T47D (cell line): ENCODE measurements at regions not wholly inside any gene's neighbourhood (a gene's known extent, or its start where the extent isn't known, plus 50 kb on each side); places are given as distances from the start of the nearest gene placed in this dataset.

ENCODE experiments used
- DNase-seq, 2 experiments: peaks; one replicate each; pipeline versions ENCODE4 v3.0.0 to v3.0.0-alpha.2; 2011 to 2012; ENCODE audit warnings: low read depth in 1 of 2, low spot score in 1 of 2
- JUND ChIP-seq: IDR thresholded peaks from 2 replicates; pipeline ENCODE4 v1.6.1; 2012; ENCODE audit warnings: low read depth
- in situ Hi-C: cut with HindIII; loops from 2 replicates; pipeline ENCODE4 v1.10.0; 2016; ENCODE audit warnings: low sequenced_read_pairs, low pct_unique_long_range_greater_than_20kb

GRCh38 chr6:56353860-56354259 lies 106.5 kb upstream of the COL21A1 start:
- no peak for DNase-seq
- in situ Hi-C loops: no loop called here
- TF ChIP-seq JUND: no peak

DNA sequence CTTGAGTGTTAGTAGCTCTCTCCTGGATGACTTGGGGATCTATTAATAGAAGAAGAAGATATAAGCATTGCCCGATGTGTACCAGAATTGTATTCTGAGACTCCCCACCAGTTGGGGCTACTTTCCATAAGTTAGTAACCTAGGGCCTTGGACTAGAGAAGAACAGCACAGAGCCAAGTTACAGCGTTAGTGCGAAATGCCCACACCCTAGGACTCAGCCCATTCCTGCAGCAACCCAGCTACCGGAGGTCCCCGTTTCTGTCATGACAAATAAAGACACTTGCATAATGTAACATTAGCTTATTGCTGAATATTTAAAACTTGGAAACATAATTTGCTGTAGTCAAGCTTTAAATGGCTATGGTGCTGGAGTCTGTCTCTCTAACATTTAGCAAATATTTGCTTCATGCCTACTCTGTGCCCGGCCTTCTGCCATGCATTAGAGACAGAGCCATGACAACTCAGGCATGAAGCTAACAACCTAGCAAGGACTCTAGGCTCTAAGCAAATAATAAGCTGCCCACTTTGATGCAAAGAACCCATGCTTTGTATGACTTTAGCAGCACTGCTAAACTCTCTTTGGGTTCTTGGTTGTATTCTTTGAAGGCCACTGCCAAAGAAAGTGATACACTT lies 103.4 kb upstream of the COL21A1 start:
- no peak for DNase-seq
- in situ Hi-C loops: no loop called here
- no peak for TF ChIP-seq JUND

- TF ChIP-seq JUND: no peak
- DNase-seq: no peak
- in situ Hi-C loops: no loop called here
Measured at GRCh38 chr6:56349194-56349593, 101.8 kb upstream of the COL21A1 start.

DNA sequence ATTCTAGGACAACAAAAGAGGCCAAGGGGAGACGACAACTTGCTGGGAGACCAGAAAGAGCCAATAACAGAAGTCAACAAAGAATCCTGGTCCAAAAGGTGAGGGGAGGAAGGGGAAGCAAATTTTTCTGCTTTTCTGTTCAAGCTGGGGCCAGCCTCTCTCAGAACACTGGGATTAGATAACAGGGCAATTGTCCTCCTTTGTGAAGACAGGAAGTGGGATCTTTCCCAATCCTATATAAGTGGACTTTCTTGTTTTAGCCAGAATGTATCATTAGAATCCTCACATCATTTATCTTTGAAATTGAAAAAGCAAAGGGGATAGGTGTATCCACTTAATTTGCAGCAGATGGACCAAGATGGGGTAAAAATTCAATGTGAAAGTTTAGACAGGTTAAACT lies 101.2 kb upstream of the COL21A1 start:
- TF ChIP-seq JUND: no peak
- in situ Hi-C loops: no loop called here
- no peak for DNase-seq

DNA sequence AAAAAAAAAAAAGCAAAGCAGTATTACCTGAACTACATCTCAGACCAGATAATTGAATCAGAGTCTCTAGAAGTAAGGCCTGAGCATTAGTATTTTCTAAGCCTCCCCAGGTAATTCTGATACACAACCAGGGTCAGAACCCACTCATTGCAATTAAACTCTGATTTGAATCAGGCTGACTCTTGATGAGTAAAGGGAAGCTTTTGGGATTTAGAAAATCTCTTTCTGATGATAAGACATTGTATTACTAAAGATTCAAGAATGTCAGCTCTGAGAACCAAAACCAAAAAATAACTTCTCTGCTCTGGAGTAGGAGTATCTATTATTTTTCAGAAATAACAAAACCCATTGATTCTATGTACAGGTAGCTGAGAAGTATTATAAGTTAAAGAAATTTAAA lies 100.1 kb upstream of the COL21A1 start:
- in situ Hi-C loops: no loop called here
- no peak for DNase-seq
- TF ChIP-seq JUND: no peak

DNA sequence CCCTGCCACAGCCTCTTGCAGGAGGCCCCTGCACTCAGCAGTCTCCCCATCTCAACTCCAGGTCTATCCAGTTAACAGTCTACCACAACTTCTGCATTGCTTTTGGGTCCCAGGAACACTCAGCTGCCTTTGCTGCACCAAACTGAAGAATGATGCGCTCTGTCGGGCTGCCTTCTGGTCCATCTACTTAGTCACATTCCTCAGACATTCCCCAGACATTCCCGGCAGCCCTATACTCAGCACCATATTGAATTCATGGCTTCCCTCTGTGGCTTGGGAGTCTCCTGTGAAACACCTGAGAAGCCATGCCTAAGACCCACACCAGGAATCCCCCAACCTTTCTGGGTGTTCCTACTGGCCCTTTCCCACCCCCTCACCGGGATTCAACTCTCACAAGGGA lies 99.6 kb upstream of the COL21A1 start:
- TF ChIP-seq JUND: no peak
- in situ Hi-C loops: no loop called here
- DNase-seq: no peak

- DNase-seq: no peak
- in situ Hi-C loops: no loop called here
- TF ChIP-seq JUND: no peak
Measured at GRCh38 chr6:56345376-56345995, 98.1 kb upstream of the COL21A1 start.

- no peak for TF ChIP-seq JUND
- in situ Hi-C loops: no loop called here
- DNase-seq: no peak
Measured at GRCh38 chr6:56343295-56343694, 95.9 kb upstream of the COL21A1 start.

- DNase-seq: no peak
- no peak for TF ChIP-seq JUND
- in situ Hi-C loops: no loop called here
Measured at GRCh38 chr6:56339524-56339923, 92.1 kb upstream of the COL21A1 start.

- in situ Hi-C loops: no loop called here
- no peak for DNase-seq
- TF ChIP-seq JUND: no peak
Measured at GRCh38 chr6:56335726-56336125, 88.3 kb upstream of the COL21A1 start.

DNA sequence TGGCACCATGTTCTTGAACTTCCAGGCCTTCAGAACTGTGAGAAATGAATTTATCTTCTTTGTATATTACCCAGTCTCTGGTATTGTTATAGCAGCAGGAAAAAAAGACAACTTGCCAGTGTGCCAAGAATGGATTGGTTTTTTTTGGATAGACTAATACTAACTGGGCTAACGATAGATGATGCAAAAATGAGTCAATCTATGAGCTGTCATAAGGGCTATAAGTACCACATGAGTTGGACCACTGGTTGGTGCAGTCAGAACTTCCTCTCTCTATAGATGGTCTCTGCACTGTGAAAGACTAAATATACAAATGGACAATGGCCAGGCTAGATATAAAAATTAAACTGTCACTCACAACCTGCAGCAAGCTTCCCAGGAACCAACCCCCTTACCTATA lies 87.6 kb upstream of the COL21A1 start:
- TF ChIP-seq JUND: no peak
- in situ Hi-C loops: no loop called here
- no peak for DNase-seq

GRCh38 chr6:56329271-56330050 lies 82.1 kb upstream of the COL21A1 start:
- in situ Hi-C loops: no loop called here
- TF ChIP-seq JUND: no peak
- DNase-seq: no peak

GRCh38 chr6:56328728-56329090 lies 81.3 kb upstream of the COL21A1 start:
- no peak for DNase-seq
- TF ChIP-seq JUND: no peak

More at GRCh38 chr6:56328728-56329090, 81.3 kb upstream of the COL21A1 start:
- in situ Hi-C loops: no loop called here
